ENCODE measurements at regions not wholly inside any gene's neighbourhood (a gene's known extent, or its start where the extent isn't known, plus 50 kb on each side); places are given as distances from the start of the nearest gene placed in this dataset.

GRCh38 chr2:228444161-228444560 lies 262.7 kb upstream of the SPHKAP start:
- Histone ChIP-seq H4K20me1 (ENCODE audit: insufficient read depth, poor library complexity, severe bottlenecking) (no peaks in the 10 kb centered on the region), H3K36me3 (replicated peaks; ENCODE audit: insufficient read depth, low read depth) (no peaks in the 10 kb centered on the region), H3K27me3 (no peaks in the 10 kb centered on the region), H3K9me3 (ENCODE audit: low read depth) (no peaks in the 10 kb centered on the region), H3K4me1 (ENCODE audit: insufficient read depth) (no peaks in the 10 kb centered on the region), H3K79me2 (no peaks in the 10 kb centered on the region), H3K4me2 (no peak overlapping the region), H3K9me2 (replicated peaks; ENCODE audit: insufficient read depth) (no peaks in the 10 kb centered on the region), H3K4me3 (no peak overlapping the region), H3K27ac (no peak overlapping the region), H2AFZ (no peak overlapping the region)
- 87% methylated on average over 4 of the region's 4 CpGs for WGBS (ENCODE audit: low lambda C conversion rate, missing lambda C conversion rate)
- no peak for DNase-seq (ENCODE audit: low spot score)
- TF ChIP-seq, protein P1, sequence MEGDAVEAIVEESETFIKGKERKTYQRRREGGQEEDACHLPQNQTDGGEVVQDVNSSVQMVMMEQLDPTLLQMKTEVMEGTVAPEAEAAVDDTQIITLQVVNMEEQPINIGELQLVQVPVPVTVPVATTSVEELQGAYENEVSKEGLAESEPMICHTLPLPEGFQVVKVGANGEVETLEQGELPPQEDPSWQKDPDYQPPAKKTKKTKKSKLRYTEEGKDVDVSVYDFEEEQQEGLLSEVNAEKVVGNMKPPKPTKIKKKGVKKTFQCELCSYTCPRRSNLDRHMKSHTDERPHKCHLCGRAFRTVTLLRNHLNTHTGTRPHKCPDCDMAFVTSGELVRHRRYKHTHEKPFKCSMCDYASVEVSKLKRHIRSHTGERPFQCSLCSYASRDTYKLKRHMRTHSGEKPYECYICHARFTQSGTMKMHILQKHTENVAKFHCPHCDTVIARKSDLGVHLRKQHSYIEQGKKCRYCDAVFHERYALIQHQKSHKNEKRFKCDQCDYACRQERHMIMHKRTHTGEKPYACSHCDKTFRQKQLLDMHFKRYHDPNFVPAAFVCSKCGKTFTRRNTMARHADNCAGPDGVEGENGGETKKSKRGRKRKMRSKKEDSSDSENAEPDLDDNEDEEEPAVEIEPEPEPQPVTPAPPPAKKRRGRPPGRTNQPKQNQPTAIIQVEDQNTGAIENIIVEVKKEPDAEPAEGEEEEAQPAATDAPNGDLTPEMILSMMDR (IDR thresholded peaks at IDR 0.05; ENCODE audit: poor library complexity): no peak
- TF ChIP-seq EZH2phosphoT487 (IDR thresholded peaks at IDR 0.05; ENCODE audit: low read depth, severe bottlenecking, unreplicated experiment): no peak
- no peak for TF ChIP-seq EZH2 (IDR thresholded peaks at IDR 0.05; ENCODE audit: borderline replicate concordance)

GRCh38 chr2:228433721-228434120 lies 252.2 kb upstream of the SPHKAP start:
- Histone ChIP-seq H4K20me1 (ENCODE audit: insufficient read depth, poor library complexity, severe bottlenecking) (no peaks in the 10 kb centered on the region), H2AFZ (no peak overlapping the region), H3K9me3 (ENCODE audit: low read depth) (no peaks in the 10 kb centered on the region), H3K79me2 (no peaks in the 10 kb centered on the region), H3K27ac (no peak overlapping the region), H3K4me1 (ENCODE audit: insufficient read depth) (no peaks in the 10 kb centered on the region), H3K4me2 (no peak overlapping the region), H3K9me2 (replicated peaks; ENCODE audit: insufficient read depth) (no peaks in the 10 kb centered on the region), H3K27me3 (no peaks in the 10 kb centered on the region), H3K36me3 (replicated peaks; ENCODE audit: insufficient read depth, low read depth) (no peaks in the 10 kb centered on the region), H3K4me3 (no peak overlapping the region)
- TF ChIP-seq EZH2phosphoT487 (IDR thresholded peaks at IDR 0.05; ENCODE audit: low read depth, severe bottlenecking, unreplicated experiment): no peak
- TF ChIP-seq, protein P1 (IDR thresholded peaks at IDR 0.05; ENCODE audit: poor library complexity): no peak
- TF ChIP-seq EZH2 (IDR thresholded peaks at IDR 0.05; ENCODE audit: borderline replicate concordance): no peak
- DNase-seq (ENCODE audit: low spot score): no peak

DNA sequence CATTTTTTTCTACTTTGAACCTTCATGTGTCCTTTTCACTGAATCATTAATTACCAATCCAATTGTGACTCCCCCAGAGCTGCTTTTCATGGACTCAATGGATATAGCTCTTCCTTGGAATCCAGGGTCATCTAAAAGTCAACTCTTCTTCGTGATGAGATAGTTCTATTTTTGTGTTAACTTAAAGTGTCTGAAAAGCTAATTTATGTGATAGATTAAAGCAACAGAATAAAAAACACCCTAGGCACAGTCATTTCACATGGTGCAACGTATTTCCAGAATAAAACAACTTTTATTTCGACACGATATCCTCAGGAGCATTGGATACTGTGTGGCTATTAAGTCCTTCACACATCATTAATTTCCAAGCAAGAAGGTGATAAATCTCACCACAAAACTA lies 250.6 kb upstream of the SPHKAP start:
- WGBS (ENCODE audit: low lambda C conversion rate, missing lambda C conversion rate): 77% methylated on average over 4 of the region's 4 CpGs

More for the DNA sequence above, 250.6 kb upstream of the SPHKAP start:
- Histone ChIP-seq H3K9me2 (replicated peaks; ENCODE audit: insufficient read depth) (no peaks in the 10 kb centered on the region), H3K4me3 (no peak overlapping the region), H3K4me2 (no peak overlapping the region), H3K27ac (no peak overlapping the region), H3K27me3 (no peaks in the 10 kb centered on the region), H2AFZ (no peak overlapping the region), H3K36me3 (replicated peaks; ENCODE audit: insufficient read depth, low read depth) (no peaks in the 10 kb centered on the region), H3K9me3 (ENCODE audit: low read depth) (peaks cover 3% of the 10 kb centered on the region), H3K4me1 (ENCODE audit: insufficient read depth) (no peaks in the 10 kb centered on the region), H4K20me1 (ENCODE audit: insufficient read depth, poor library complexity, severe bottlenecking) (no peaks in the 10 kb centered on the region), H3K79me2 (no peaks in the 10 kb centered on the region)
- no peak for DNase-seq (ENCODE audit: low spot score)
- TF ChIP-seq, protein P1 (IDR thresholded peaks at IDR 0.05; ENCODE audit: poor library complexity): no peak
- TF ChIP-seq EZH2phosphoT487 (IDR thresholded peaks at IDR 0.05; ENCODE audit: low read depth, severe bottlenecking, unreplicated experiment) (no peak), EZH2 (IDR thresholded peaks at IDR 0.05; ENCODE audit: borderline replicate concordance) (no peak)
